Astrocyte (in vitro differentiated cells and primary cell): ENCODE measurements at regions not wholly inside any gene's neighbourhood (a gene's known extent, or its start where the extent isn't known, plus 50 kb on each side); places are given as distances from the start of the nearest gene placed in this dataset.
A peak's percentile ranks its signal among the peaks of the same experiment; 100 is the strongest.

Experiments used
- DNase-seq: peaks from one replicate; pipeline ENCODE4 v3.0.0-alpha.2; 2010; ENCODE audit warnings: low read depth
- FAIRE-seq: peaks from 2 replicates; lab custom pipeline; 2011; peaks lifted over from hg19 to GRCh38; lab: Jason Lieb, UNC
- H2AFZ ChIP-seq: 2 replicates; pipeline ENCODE4 v1.6.0; 2012; ENCODE audit warnings: low read depth, low read length, inconsistent platforms
- H3K27ac ChIP-seq: 2 replicates; pipeline ENCODE4 v1.5.1; 2011; ENCODE audit warnings: low read depth, low read length, inconsistent platforms
- H3K27me3 ChIP-seq: 2 replicates; pipeline ENCODE4 v1.6.0; 2011; ENCODE audit warnings: low read length, inconsistent platforms; ENCODE audit not compliant: insufficient read depth
- H3K36me3 ChIP-seq: 2 replicates; pipeline ENCODE4 v1.5.1; 2011; ENCODE audit warnings: low read length, inconsistent platforms; ENCODE audit not compliant: insufficient read depth
- H3K4me1 ChIP-seq: 2 replicates; pipeline ENCODE4 v1.5.1; 2011; ENCODE audit warnings: low read length, inconsistent platforms; ENCODE audit not compliant: insufficient read depth
- H3K4me2 ChIP-seq: 2 replicates; pipeline ENCODE4 v1.6.0; 2012; ENCODE audit warnings: low read length, inconsistent platforms
- H3K4me3 ChIP-seq: 2 replicates; pipeline ENCODE4 v1.5.1; 2011; ENCODE audit warnings: low read depth, mild to moderate bottlenecking, low read length, inconsistent platforms; ENCODE audit not compliant: insufficient read depth
- H3K79me2 ChIP-seq: 2 replicates; pipeline ENCODE4 v1.6.0; 2012; ENCODE audit warnings: mild to moderate bottlenecking, low read length, inconsistent platforms; ENCODE audit not compliant: insufficient read depth
- H3K9ac ChIP-seq: 2 replicates; pipeline ENCODE4 v1.6.0; 2012; ENCODE audit warnings: mild to moderate bottlenecking, low read length, inconsistent platforms
- H3K9me3 ChIP-seq: 2 replicates; pipeline ENCODE4 v1.5.1; 2012; ENCODE audit warnings: low read depth, mild to moderate bottlenecking, low read length, inconsistent platforms; ENCODE audit not compliant: insufficient read depth
- H4K20me1 ChIP-seq: 2 replicates; pipeline ENCODE4 v1.6.0; 2012; ENCODE audit warnings: low read length, inconsistent platforms; ENCODE audit not compliant: insufficient read depth
- H3K27ac Mint-ChIP-seq: one replicate; pipeline ENCODE4 v1.8.0; 2021; ENCODE audit warnings: mild to moderate bottlenecking, mixed read lengths; ENCODE audit not compliant: unreplicated experiment
- H3K27me3 Mint-ChIP-seq: one replicate; pipeline ENCODE4 v1.8.0; 2021; ENCODE audit warnings: low read depth, mixed read lengths; ENCODE audit not compliant: unreplicated experiment
- H3K36me3 Mint-ChIP-seq: one replicate; pipeline ENCODE4 v1.8.0; 2021; ENCODE audit warnings: low read depth, mixed read lengths; ENCODE audit not compliant: unreplicated experiment
- H3K4me1 Mint-ChIP-seq: one replicate; pipeline ENCODE4 v1.8.0; 2021; ENCODE audit warnings: low read depth, mixed read lengths; ENCODE audit not compliant: unreplicated experiment
- H3K4me3 Mint-ChIP-seq: one replicate; pipeline ENCODE4 v1.8.0; 2021; ENCODE audit warnings: mild to moderate bottlenecking, moderate library complexity, mixed read lengths; ENCODE audit not compliant: unreplicated experiment
- H3K9me3 Mint-ChIP-seq: one replicate; pipeline ENCODE4 v1.8.0; 2021; ENCODE audit warnings: mild to moderate bottlenecking, mixed read lengths; ENCODE audit not compliant: unreplicated experiment
- TF ChIP-seq, protein P1 (sequence below): IDR thresholded peaks from 2 replicates; pipeline ENCODE4 v1.5.1; 2011; ENCODE audit warnings: low read depth, mild to moderate bottlenecking, inconsistent platforms, low read length, moderate library complexity; ENCODE audit not compliant: insufficient read depth

DNA sequence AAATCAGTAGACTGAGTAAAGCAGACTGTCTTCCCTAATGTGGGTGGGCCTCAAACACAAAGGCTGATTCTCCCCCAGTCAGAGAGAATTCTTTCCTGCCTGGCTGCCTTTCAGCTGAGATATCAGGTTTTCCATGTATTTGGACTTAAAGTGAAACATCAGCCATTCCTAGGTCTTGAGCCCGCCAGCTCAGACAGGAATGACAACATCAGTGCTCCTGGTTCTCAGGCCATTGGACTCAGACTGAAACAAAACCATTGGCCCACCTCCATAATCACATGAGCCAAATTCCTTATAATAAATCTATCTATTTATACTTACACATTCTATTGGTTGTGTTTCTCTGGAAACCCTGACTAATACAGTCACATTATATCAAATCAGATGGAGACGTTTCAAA lies 56.7 kb upstream of the CLPB start:
- Histone ChIP-seq H3K9me3 (peaks cover 2% of the 10 kb centered on the region), H3K4me3 (no peak overlapping the region), H4K20me1 (no peaks in the 10 kb centered on the region), H3K27me3 (peaks cover 3% of the 10 kb centered on the region), H3K36me3 (no peaks in the 10 kb centered on the region), H3K79me2 (no peaks in the 10 kb centered on the region), H3K4me1 (no peaks in the 10 kb centered on the region), H3K4me2 (no peak overlapping the region), H3K27ac (no peak overlapping the region), H2AFZ (no peak overlapping the region), H3K9ac (no peak overlapping the region)
- H3K27ac Mint-ChIP-seq: no peak overlapping the region
- DNase-seq (peak; percentile 40), FAIRE-seq (no peak)
- TF ChIP-seq, protein P1, sequence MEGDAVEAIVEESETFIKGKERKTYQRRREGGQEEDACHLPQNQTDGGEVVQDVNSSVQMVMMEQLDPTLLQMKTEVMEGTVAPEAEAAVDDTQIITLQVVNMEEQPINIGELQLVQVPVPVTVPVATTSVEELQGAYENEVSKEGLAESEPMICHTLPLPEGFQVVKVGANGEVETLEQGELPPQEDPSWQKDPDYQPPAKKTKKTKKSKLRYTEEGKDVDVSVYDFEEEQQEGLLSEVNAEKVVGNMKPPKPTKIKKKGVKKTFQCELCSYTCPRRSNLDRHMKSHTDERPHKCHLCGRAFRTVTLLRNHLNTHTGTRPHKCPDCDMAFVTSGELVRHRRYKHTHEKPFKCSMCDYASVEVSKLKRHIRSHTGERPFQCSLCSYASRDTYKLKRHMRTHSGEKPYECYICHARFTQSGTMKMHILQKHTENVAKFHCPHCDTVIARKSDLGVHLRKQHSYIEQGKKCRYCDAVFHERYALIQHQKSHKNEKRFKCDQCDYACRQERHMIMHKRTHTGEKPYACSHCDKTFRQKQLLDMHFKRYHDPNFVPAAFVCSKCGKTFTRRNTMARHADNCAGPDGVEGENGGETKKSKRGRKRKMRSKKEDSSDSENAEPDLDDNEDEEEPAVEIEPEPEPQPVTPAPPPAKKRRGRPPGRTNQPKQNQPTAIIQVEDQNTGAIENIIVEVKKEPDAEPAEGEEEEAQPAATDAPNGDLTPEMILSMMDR: no peak
- H3K9me3 Mint-ChIP-seq: no peaks in the 10 kb centered on the region
- no peaks in the 10 kb centered on the region for H3K36me3 Mint-ChIP-seq
- H3K4me3 Mint-ChIP-seq: no peak overlapping the region
- H3K4me1 Mint-ChIP-seq: peaks cover 4% of the 10 kb centered on the region
- peaks cover 4% of the 10 kb centered on the region for H3K27me3 Mint-ChIP-seq
